Chondrocyte (in vitro differentiated cells): ENCODE measurements at regions not wholly inside any gene's neighbourhood (a gene's known extent, or its start where the extent isn't known, plus 50 kb on each side); places are given as distances from the start of the nearest gene placed in this dataset.

Experiments
- DNase-seq: peaks from one replicate; pipeline ENCODE4 v3.0.0; 2021; ENCODE audit warnings: mixed read lengths, low spot score
- H3K27ac Mint-ChIP-seq: one replicate; pipeline ENCODE4 v1.8.0; 2021; ENCODE audit warnings: mild to moderate bottlenecking, moderate library complexity, mixed read lengths; ENCODE audit not compliant: unreplicated experiment
- H3K27me3 Mint-ChIP-seq: 2 replicates; pipeline ENCODE4 v1.8.0; 2021; ENCODE audit warnings: low read depth, mixed read lengths
- H3K36me3 Mint-ChIP-seq: 2 replicates; pipeline ENCODE4 v1.8.0; 2021; ENCODE audit warnings: low read depth, mixed read lengths
- H3K4me1 Mint-ChIP-seq: 2 replicates; pipeline ENCODE4 v1.8.0; 2021; ENCODE audit warnings: low read depth, mild to moderate bottlenecking, mixed read lengths
- H3K4me3 Mint-ChIP-seq: one replicate; pipeline ENCODE4 v1.8.0; 2021; ENCODE audit warnings: mild to moderate bottlenecking, moderate library complexity, mixed read lengths; ENCODE audit not compliant: unreplicated experiment
- H3K9me3 Mint-ChIP-seq: 2 replicates; pipeline ENCODE4 v1.8.0; 2021; ENCODE audit warnings: low read depth, mixed read lengths
- TF ChIP-seq, protein P1 (sequence below): fragments of 200-600 bp; sonication (generic); IDR thresholded peaks from 2 replicates; pipeline ENCODE4 v1.5.0; 2021; ENCODE audit warnings: antibody characterized with exemption, mild to moderate bottlenecking, moderate library complexity

GRCh38 chr22:49034836-49035817, 792.5 kb downstream of the BRD1 start:
- Mint-ChIP-seq H3K27me3 (peaks cover 22% of the 10 kb centered on the region), H3K9me3 (no peaks in the 10 kb centered on the region), H3K36me3 (no peaks in the 10 kb centered on the region), H3K4me3 (no peak overlapping the region), H3K4me1 (no peaks in the 10 kb centered on the region), H3K27ac (no peak overlapping the region)
- TF ChIP-seq, protein P1, sequence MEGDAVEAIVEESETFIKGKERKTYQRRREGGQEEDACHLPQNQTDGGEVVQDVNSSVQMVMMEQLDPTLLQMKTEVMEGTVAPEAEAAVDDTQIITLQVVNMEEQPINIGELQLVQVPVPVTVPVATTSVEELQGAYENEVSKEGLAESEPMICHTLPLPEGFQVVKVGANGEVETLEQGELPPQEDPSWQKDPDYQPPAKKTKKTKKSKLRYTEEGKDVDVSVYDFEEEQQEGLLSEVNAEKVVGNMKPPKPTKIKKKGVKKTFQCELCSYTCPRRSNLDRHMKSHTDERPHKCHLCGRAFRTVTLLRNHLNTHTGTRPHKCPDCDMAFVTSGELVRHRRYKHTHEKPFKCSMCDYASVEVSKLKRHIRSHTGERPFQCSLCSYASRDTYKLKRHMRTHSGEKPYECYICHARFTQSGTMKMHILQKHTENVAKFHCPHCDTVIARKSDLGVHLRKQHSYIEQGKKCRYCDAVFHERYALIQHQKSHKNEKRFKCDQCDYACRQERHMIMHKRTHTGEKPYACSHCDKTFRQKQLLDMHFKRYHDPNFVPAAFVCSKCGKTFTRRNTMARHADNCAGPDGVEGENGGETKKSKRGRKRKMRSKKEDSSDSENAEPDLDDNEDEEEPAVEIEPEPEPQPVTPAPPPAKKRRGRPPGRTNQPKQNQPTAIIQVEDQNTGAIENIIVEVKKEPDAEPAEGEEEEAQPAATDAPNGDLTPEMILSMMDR, result no peak
- DNase-seq, result peak; percentile 79

DNA sequence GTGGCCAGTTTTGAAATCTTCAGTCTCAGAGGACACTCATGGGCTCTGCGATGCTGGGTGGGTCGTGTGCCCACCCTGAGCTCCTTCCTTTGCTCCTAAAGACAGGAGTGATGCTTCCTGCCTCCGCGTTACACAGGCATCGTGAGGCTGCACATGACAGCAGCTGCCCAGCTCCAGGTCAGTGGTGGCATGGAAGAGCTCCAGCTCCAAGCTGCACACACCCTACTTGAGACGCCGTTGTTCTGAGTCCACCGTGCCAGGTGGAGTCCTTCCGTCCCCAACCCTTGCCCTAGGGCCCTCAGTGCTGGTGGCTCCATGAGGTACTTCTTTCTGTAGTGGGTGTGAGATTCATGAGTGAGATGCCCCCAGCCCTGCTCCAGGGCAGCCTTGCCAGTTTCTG, 794.1 kb downstream of the BRD1 start:
- Mint-ChIP-seq H3K27me3 (peaks cover 29% of the 10 kb centered on the region), H3K36me3 (no peaks in the 10 kb centered on the region), H3K9me3 (no peaks in the 10 kb centered on the region), H3K4me1 (no peaks in the 10 kb centered on the region), H3K4me3 (no peak overlapping the region), H3K27ac (no peak overlapping the region)
- TF ChIP-seq, protein P1, result no peak
- peak; percentile 81 for DNase-seq

GRCh38 chr22:49032821-49033220, 794.9 kb downstream of the BRD1 start:
- Mint-ChIP-seq H3K4me1 (no peaks in the 10 kb centered on the region), H3K36me3 (no peaks in the 10 kb centered on the region), H3K9me3 (no peaks in the 10 kb centered on the region), H3K27me3 (peaks cover 33% of the 10 kb centered on the region), H3K27ac (no peak overlapping the region), H3K4me3 (no peak overlapping the region)
- peak; percentile 72 for DNase-seq
- TF ChIP-seq, protein P1, result no peak

GRCh38 chr22:49031746-49032330, 795.8 kb downstream of the BRD1 start:
- Mint-ChIP-seq H3K9me3 (no peaks in the 10 kb centered on the region), H3K4me3 (no peak overlapping the region), H3K4me1 (no peaks in the 10 kb centered on the region)

DNA sequence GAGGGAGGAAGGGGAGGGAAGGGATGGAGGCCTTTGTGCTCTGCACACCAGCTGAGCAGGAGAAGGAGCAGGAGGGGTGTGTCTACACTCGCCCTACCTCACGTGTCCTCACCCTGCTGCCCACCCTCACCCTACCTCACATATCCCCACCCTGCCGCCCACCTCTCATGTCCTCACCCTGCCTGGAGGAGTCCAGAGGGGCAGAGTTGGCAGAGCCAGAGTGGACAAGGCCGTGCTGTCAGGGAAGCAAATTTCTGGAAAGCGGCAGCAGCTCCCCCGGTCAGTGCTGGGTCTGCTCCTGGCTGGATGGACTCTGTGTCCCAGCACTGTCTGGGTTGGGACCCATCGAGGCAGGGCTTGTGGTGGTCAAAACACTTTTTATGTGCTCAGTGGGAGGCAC, 799.6 kb downstream of the BRD1 start:
- TF ChIP-seq, protein P1, result no peak
- peak; percentile 59 for DNase-seq
- Mint-ChIP-seq H3K4me1 (no peaks in the 10 kb centered on the region), H3K27ac (no peak overlapping the region), H3K36me3 (no peaks in the 10 kb centered on the region), H3K4me3 (no peak overlapping the region), H3K9me3 (no peaks in the 10 kb centered on the region), H3K27me3 (peaks cover 39% of the 10 kb centered on the region)

More at GRCh38 chr22:49031746-49032330, 795.8 kb downstream of the BRD1 start:
- DNase-seq, result peak; percentile 62
- H3K36me3 Mint-ChIP-seq, result no peaks in the 10 kb centered on the region
- H3K27me3 Mint-ChIP-seq, result peaks cover 43% of the 10 kb centered on the region
- H3K27ac Mint-ChIP-seq, result no peak overlapping the region
- TF ChIP-seq, protein P1, result no peak
